ENCODE measurements at regions not wholly inside any gene's neighbourhood (a gene's known extent, or its start where the extent isn't known, plus 50 kb on each side); places are given as distances from the start of the nearest gene placed in this dataset.

DNA sequence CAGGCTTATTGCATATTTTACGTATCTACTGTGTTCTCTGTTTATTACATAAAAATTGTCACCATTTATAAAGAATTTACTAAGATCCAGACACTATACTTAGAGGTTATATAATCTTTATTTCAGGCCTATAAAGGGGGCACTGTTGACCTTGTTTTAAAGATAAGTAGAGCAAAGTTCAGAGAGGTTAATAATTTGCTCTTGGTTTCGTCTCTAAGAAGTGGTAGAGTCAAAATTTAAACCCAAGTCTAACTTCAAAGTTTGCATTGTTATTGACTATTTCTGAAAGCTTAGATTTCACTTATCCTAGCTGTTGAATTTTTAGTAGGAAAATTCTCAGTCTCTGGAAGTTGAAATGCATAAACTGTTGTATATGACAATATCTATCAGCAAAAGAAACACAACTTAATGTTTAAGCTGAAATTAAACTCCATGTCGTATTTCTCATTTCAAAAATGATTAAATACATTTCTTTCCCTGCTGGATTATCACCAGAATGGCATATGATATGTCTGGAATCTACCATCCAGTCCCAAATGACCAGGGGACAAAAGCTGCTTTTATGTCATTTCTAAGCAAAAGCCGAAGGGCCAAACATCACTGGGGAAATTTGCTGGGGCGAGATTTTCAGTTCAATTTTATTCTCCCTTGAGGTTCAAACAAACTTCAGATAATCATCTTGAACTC, 138.4 kb downstream of the SLC7A11 start:
- TF ChIP-seq, protein P1, sequence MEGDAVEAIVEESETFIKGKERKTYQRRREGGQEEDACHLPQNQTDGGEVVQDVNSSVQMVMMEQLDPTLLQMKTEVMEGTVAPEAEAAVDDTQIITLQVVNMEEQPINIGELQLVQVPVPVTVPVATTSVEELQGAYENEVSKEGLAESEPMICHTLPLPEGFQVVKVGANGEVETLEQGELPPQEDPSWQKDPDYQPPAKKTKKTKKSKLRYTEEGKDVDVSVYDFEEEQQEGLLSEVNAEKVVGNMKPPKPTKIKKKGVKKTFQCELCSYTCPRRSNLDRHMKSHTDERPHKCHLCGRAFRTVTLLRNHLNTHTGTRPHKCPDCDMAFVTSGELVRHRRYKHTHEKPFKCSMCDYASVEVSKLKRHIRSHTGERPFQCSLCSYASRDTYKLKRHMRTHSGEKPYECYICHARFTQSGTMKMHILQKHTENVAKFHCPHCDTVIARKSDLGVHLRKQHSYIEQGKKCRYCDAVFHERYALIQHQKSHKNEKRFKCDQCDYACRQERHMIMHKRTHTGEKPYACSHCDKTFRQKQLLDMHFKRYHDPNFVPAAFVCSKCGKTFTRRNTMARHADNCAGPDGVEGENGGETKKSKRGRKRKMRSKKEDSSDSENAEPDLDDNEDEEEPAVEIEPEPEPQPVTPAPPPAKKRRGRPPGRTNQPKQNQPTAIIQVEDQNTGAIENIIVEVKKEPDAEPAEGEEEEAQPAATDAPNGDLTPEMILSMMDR (conservative IDR thresholded peaks at IDR 0.05) = no peak
- no peak for TF ChIP-seq ZFX (IDR thresholded peaks at IDR 0.05)
